Astrocyte of the hippocampus (primary cell): ENCODE measurements at regions not wholly inside any gene's neighbourhood (a gene's known extent, or its start where the extent isn't known, plus 50 kb on each side); places are given as distances from the start of the nearest gene placed in this dataset.
A peak's percentile ranks its signal among the peaks of the same experiment; 100 is the strongest.
"Not testable (repeated sequence)": the region's sequence is repeated elsewhere in the genome, so short reads cannot be mapped to it uniquely, and the experiment has no call there.

Experiments used
- DNase-seq: peaks from one replicate; pipeline ENCODE4 v3.0.0; 2011; ENCODE audit warnings: low read depth, low spot score

- no peak for DNase-seq
Observed at GRCh38 chr16:75780669-75781068, 54.4 kb upstream of the CPHXL start.

DNA sequence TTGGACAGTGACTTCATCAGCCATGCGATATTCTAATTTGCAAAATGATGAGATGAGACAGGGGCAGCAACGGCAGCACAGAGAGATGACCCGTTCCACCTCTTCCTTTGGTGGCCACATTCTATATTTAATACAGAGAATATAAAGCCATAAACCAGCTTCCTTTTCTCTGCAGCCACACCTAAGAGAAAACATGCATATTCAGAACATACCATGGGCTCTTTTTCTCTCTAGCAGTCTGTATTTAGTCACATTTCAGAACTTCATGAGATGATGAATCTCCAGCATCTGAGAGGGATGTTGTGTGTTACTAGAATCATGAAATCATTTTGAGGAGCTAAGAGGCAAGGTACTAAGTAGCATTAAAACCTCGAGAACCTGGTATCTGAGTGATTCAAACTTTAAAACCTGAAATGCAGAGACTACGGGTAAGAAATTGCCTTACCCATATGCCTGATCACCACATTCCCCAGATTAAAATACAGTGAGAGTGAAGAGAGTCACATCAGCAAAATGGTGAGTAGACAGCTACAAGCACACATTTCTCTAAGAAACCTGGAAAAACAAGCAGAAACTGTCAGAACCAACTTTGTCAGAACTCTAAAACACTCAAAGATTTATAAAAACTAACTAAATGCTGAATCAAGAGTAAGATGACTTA, 55.5 kb upstream of the CPHXL start:
- DNase-seq, result no peak

GRCh38 chr16:75787440-75787839, 61.1 kb upstream of the CPHXL start:
- DNase-seq, result no peak

GRCh38 chr16:75789237-75789636, 62.9 kb upstream of the CPHXL start:
- peak; percentile 65 for DNase-seq

- no peak for DNase-seq
Observed at GRCh38 chr16:75792771-75793492, 66.6 kb upstream of the CPHXL start.

DNA sequence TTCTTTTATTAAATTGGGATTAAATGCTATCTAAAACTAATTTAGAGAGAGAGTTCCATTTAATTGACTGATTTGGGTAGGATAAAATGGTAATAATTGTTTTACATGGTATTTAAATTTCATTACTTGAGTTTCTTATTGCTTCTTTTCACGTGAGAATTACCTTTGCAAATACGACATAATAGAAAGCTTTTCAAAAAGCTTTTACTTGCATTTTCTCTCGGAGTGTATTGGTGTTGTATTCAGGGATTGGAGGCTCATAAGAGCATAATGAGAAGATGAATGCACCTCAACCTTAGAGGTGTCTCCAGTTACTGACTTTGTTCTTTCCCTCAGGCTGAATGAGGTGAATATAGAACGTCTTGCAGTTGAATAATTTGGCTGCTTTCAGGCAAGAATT, 67.4 kb upstream of the CPHXL start:
- no peak for DNase-seq

DNA sequence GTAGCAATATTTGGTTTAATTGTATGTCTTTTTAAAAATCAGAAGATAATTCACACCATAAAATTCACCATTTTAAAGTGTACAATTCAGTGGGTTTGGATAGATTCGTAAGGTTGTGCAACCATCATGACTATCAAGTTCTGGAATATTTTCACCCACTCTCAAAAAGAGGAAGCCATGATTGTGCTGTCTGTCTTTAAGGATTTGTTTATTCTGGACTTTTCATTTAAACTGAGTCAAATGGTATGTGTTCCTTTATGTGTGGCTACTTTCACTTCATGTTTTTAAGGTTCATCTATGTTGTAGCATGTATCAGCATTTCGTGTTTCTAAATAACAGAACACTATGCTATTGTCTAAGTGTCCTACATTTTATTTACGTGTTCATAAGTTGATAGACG, 68.1 kb upstream of the CPHXL start:
- no peak for DNase-seq

GRCh38 chr16:75798714-75799113, 72.4 kb upstream of the CPHXL start:
- DNase-seq, result no peak

DNA sequence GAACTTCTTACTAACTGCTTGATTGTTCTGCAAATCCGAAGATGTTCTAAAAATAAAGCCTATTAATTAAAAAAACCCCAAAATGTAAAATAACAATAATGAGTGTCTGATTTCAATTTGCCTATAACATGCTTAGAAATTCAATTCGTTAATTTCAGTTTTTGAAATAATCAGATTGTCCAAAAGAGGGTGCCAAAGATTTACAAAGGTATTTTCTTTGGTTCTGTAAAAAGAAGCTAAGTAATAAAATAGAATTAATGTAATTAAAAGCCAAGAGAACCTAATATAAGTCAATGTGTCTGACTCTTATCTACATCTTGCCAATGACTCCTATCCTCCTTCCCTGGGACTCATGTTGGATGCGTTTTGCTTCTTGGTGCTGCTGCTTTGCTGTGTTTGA, 75.0 kb upstream of the CPHXL start:
- DNase-seq, result peak; percentile 6

- DNase-seq, result no peak
Observed at GRCh38 chr16:75803753-75804152, 77.5 kb upstream of the CPHXL start.

- DNase-seq, result no peak
Observed at GRCh38 chr16:75804368-75804767, 78.1 kb upstream of the CPHXL start.

- no peak for DNase-seq
Observed at GRCh38 chr16:75805946-75806345, 79.7 kb upstream of the CPHXL start.

- no peak for DNase-seq
Observed at GRCh38 chr16:75806487-75806886, 80.2 kb upstream of the CPHXL start.

GRCh38 chr16:75810342-75810741, 84.1 kb upstream of the CPHXL start:
- no peak for DNase-seq

DNA sequence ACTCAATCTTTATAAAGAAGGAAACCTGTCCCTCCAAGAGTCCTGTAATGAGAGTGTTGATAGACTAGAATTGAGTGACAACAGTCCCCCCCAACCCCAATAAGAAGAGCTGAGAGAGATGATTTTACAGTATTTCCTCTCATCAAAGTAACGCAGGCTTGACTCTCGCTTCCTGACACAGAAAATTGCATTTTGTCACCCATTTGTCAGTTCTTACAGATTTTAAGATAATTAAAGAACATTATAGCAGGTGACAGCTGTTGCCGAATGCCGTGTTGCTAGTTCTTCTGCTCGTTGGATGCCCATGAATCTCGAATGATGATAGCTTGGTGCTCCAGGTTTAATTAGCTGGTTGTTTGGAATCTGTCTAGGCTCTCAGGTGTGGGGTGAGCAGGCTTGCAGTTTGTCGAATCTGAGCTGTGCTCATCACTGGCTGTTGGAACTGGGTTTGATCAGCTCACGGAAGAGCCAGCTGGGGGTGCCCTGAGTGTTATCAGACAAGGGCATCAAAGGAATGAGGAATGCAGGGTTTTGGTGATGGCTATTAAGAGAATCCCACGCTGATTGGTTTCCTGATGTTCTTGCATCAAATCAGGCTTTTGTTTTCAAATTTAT, 84.8 kb upstream of the CPHXL start:
- no peak for DNase-seq

GRCh38 chr16:75818491-75818890, 92.2 kb upstream of the CPHXL start:
- no peak for DNase-seq

- DNase-seq, result peak; percentile 6
Observed at GRCh38 chr16:75820672-75821071, 94.4 kb upstream of the CPHXL start.

- DNase-seq, result no peak
Observed at GRCh38 chr16:75821117-75821516, 94.8 kb upstream of the CPHXL start.

GRCh38 chr16:75825750-75826149, 99.5 kb upstream of the CPHXL start:
- DNase-seq, result not testable (repeated sequence)

GRCh38 chr16:75827372-75828038, 101.2 kb upstream of the CPHXL start:
- DNase-seq, result not testable (repeated sequence)

- not testable (repeated sequence) for DNase-seq
Observed at GRCh38 chr16:75833385-75833784, 107.1 kb upstream of the CPHXL start.

GRCh38 chr16:75836347-75837010, 110.2 kb upstream of the CPHXL start:
- DNase-seq, result no peak
